ENCODE measurements at regions not wholly inside any gene's neighbourhood (a gene's known extent, or its start where the extent isn't known, plus 50 kb on each side); places are given as distances from the start of the nearest gene placed in this dataset.

GRCh38 chr9:74037274-74037673 is 459.9 kb upstream of the RORB start:
- TF ChIP-seq CTCF (IDR thresholded peaks at IDR 0.05) (no peak), POLR2A (IDR thresholded peaks at IDR 0.05) (no peak)

Measured in testis (tissue), 2 donors.